ENCODE measurements at regions not wholly inside any gene's neighbourhood (a gene's known extent, or its start where the extent isn't known, plus 50 kb on each side); places are given as distances from the start of the nearest gene placed in this dataset.

GRCh38 chr11:81829976-81830375, 903.7 kb downstream of the FAM181B start:
- TF ChIP-seq POLR2A (IDR thresholded peaks at IDR 0.05; ENCODE audit: low read depth, low read length): no peak
- TF ChIP-seq, protein P1, sequence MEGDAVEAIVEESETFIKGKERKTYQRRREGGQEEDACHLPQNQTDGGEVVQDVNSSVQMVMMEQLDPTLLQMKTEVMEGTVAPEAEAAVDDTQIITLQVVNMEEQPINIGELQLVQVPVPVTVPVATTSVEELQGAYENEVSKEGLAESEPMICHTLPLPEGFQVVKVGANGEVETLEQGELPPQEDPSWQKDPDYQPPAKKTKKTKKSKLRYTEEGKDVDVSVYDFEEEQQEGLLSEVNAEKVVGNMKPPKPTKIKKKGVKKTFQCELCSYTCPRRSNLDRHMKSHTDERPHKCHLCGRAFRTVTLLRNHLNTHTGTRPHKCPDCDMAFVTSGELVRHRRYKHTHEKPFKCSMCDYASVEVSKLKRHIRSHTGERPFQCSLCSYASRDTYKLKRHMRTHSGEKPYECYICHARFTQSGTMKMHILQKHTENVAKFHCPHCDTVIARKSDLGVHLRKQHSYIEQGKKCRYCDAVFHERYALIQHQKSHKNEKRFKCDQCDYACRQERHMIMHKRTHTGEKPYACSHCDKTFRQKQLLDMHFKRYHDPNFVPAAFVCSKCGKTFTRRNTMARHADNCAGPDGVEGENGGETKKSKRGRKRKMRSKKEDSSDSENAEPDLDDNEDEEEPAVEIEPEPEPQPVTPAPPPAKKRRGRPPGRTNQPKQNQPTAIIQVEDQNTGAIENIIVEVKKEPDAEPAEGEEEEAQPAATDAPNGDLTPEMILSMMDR (IDR thresholded peaks at IDR 0.05; ENCODE audit: extremely low read depth in 1 of 2, insufficient read depth in 1 of 2, low read depth in 1 of 2, low read length in 2 of 2): no peak
- TF ChIP-seq POLR2AphosphoS5 (IDR thresholded peaks at IDR 0.05; ENCODE audit: insufficient read depth, low read depth, low read length): no peak
- no peak for TF ChIP-seq MYC (IDR thresholded peaks at IDR 0.05; ENCODE audit: low read depth, low read length)
- no peak for TF ChIP-seq MAX (IDR thresholded peaks at IDR 0.05; ENCODE audit: insufficient read depth, insufficient read length)
- no peak for TF ChIP-seq GATA2 (IDR thresholded peaks at IDR 0.05; ENCODE audit: insufficient read depth, insufficient read length, low read depth, low read length)
- TF ChIP-seq EZH2 (IDR thresholded peaks at IDR 0.05; ENCODE audit: borderline replicate concordance, low read depth, low read length, severe bottlenecking): no peak
- TF ChIP-seq JUN (IDR thresholded peaks at IDR 0.05; ENCODE audit: borderline replicate concordance, insufficient read depth, insufficient read length, low read depth): no peak
- TF ChIP-seq FOS (IDR thresholded peaks at IDR 0.05; ENCODE audit: borderline replicate concordance, insufficient read depth, low read length): no peak
